EL (cell line): ENCODE measurements at regions not wholly inside any gene's neighbourhood (a gene's known extent, or its start where the extent isn't known, plus 50 kb on each side); places are given as distances from the start of the nearest gene placed in this dataset.

Experiments used
- DNase-seq: peaks from one replicate; pipeline ENCODE4 v3.0.0-alpha.2; 2016

DNA sequence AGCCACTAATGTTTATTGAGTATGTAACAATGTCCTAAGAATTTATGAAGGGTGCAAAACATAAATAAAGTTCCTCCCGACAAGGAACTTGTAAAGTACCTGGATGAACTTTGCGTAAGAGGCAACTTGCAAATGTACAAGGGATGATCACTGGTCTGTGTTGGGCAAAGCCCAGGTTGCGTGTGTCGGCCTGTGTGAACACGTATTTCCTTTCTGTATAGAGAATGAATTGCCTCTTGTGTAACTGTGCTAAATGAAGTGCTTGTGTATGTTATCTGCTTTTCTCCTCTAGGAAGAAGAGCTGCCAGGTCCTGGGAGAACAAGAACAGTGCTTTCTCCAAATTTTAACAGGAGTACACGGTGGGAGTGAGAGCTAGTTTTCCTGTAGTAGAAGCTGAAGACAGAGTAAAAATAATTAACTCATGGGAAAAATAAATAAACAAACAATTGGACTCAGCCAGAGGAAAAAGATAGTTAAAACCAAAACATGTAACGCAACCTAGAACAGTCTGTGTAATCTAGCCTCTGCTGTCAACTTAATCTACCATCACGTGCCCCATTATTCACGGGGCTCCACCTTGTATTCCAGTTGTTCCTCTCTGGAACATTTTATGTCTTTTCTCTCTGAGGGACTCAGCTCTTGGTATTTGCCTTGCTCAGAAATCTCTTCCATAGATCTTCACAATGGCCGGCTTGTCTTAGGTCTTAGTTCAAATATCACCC lies 83.7 kb upstream of the RASGRP1 start:
- DNase-seq = no peak

GRCh38 chr15:38650384-38650783 lies 85.8 kb upstream of the RASGRP1 start:
- no peak for DNase-seq

GRCh38 chr15:38650936-38651327 lies 86.3 kb upstream of the RASGRP1 start:
- DNase-seq = no peak

GRCh38 chr15:38651328-38652038 lies 86.9 kb upstream of the RASGRP1 start:
- DNase-seq = no peak

GRCh38 chr15:38652183-38652794 lies 87.7 kb upstream of the RASGRP1 start:
- DNase-seq = no peak

DNA sequence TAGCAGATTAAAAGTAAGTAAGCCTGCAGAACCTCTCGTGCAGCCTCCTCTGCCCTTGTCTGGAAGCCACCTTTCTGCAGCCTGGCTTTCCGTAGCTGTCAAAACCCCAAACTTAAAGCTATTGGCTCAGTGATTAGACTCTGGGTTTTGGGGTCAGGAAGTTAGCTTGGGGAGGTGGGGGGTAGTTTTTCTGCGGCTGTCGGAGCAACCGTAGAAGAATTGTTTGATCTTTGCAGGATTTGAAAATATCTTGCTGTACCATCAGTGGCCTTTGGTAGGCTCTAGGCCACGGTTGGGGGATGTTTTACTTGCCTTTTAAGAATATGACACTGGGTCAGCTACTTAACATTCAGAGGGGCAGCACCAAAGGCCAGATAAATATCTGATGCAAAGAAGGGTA lies 88.4 kb upstream of the RASGRP1 start:
- DNase-seq = no peak

DNA sequence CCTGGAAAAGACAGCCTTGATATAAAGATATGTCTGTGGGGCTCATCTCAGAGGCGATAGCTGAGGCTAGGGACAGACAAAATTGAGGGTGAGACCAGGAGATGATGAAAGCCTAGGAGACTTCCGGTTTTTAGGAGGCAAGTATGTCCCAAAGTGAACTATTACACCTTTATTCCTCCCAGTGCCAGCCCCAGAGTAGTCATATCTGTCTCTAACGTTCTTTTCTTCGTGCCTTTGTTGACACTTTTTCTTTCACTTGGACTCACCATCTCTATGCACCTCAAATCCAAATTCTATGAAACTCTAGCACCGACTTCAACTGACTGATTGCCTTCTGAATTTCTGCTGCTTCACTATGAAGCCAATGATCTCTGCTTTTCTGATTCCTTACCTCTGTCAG lies 93.8 kb upstream of the RASGRP1 start:
- no peak for DNase-seq

- DNase-seq = peak; percentile 5
Measured at GRCh38 chr15:38660738-38661137, 96.1 kb upstream of the RASGRP1 start.

- no peak for DNase-seq
Measured at GRCh38 chr15:38662033-38662802, 97.6 kb upstream of the RASGRP1 start.

- no peak for DNase-seq
Measured at GRCh38 chr15:38662805-38663204, 98.2 kb upstream of the RASGRP1 start.

DNA sequence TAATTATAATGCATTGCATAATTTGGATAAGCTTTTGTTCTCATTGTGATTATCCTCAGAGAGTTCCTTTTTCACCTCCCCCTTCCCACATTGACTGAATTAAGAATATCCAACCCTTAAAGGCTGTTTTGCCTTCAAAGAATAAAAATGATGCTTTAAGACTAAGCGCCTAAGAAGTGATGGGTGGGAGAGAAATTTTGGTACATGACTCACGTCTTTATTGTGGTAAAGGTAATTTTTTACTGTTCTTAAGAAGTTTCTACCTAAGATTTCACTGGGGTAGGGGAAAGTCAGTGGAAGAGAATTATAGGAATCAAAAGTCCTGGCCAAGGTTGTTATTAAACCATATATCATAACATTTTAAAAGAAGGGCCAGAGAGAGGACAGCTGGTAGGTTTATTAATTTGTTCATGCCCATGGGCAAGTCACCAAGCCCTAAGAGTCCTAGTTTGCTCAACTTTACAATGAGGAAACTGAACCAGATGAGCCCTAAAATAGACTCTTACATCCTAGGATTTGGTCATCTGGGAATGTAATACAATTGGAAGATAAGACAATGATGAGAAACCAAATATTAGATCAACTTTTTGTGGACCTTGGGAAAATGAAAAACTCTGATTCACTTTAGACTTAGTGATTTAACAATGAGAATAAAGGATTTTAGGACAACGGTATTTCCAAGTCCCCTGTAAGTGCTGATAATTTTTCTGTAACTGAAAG lies 101.1 kb upstream of the RASGRP1 start:
- no peak for DNase-seq

DNA sequence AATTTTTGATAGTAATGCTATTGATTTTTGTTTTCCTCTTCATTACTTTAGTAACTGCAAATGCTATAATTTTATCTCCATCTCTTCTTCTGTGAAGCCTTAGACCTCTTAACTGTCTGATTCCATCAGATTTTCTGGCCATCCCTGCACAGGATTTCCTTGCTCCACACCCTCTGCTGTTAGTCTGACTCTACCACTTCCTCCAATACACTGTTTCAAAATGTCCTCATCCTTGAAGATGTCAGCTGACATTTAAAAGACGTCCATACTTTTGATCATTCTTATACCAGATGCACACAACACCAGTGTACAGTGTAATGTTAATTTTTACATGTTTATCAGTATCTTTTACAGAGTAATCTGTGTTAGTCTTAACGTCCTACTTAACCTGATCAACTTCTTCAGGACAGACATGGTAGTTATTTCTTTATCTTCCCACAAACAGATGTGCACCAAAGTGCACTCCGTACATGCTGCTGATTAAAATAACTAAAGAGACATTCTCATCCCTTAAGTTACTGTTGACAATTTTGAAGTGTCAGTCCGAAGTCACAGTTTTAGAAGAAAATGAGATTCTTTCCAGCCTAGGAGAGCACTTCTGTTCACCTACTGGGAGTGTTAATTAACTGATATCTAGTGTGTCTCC lies 102.4 kb upstream of the RASGRP1 start:
- DNase-seq = no peak

DNA sequence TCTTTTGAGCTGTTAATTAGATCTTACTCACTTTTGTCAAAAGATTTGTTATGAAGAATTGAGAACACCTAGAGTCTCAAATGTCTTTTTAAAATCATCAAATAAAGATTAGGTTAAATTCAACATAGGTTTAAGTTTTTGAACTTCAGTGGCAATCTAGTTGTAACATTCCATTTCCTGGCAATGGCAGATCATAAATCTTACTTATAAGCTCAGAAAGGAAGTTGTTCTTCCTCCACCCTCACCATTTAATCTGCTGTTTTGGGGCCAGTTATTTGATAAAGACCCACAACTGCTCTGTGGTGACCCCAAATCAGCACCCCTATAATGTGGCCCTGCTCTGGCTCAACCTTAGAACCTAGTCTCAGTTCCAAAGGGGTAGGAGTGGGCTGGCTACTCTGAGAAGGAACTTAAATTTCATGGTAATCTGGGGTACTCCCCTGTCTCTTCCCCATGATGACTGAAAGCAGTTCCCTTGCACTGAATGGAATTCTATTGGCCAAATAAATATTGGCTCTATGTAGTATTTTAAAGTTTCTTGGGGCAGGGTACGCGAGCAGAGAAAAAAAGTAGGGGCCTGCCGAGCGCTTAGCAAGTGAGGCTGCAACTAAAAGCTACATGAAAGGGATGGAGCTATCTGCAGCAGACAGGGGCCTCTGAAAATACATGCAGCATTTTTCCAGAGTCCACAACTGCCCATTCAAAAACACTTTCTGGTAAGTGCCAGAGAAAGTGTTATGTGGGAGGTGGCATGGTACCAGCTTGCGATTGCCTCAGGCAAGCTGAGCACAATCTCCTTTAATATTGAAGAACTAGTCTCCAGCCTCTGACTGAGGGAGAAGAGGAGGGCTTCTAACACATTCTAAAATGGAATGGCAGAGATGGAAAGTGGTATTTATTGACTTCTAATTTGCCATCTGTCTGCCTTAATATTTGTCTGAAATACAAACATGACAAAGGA lies 103.6 kb upstream of the RASGRP1 start:
- no peak for DNase-seq

- DNase-seq = no peak
Measured at GRCh38 chr15:38668898-38669391, 104.3 kb upstream of the RASGRP1 start.

DNA sequence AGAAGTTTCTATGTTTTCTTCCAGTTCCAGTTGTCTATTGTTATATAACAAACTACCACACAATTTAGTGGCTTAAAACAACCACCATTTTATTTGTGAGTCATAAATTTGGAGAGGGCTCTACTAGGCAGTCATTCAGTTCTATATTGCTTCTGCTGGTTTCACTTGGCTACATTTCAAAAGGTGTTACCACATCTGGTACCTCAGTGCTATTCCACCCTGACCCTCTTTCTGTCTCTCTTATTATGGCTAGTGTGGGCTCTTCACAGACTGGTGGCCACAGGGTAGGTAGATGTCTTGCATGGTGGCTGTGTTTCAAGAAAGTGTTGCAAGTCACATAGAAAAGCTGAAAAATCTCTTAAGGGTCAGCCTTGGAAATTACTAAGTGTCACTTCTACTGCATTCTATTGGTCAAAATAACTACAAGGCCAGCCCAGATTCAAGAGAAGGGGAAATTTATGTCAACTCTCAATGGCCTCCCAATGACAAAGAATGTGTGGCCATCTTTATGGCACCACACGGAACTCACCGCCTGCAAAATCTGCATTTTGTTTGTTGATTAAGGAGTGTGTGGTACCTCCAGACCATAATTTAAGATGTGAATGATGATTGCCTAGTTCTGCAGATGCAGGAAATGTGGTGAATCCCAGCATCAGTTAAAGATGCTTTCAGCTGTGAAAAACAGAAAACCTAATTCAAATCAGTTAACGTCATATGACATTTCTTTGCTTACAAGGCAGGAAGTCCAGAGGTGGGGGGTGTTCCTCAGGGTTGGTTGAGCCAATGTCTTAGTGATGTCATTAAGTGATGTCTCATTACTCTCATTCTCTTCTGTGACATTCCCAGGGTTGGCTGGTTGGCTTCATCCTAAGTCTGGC lies 105.8 kb upstream of the RASGRP1 start:
- no peak for DNase-seq

DNA sequence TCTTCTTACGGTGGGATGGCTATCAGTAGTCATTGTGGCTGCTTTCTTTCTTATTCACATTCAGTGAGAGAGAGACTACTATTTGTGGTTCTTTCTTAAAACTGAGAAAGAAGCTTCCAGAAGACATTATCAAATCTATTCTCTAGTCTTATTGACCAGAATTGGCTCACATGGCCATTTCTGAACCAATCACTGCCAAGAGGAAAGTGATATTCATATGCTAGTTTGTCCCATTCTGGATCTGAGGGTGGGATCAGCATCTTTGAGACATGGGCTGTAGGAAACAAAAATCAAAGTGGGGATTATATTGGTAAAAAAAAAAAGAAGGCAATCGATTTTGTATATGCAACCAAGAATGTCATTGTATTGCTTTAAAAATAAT lies 106.4 kb upstream of the RASGRP1 start:
- no peak for DNase-seq

DNA sequence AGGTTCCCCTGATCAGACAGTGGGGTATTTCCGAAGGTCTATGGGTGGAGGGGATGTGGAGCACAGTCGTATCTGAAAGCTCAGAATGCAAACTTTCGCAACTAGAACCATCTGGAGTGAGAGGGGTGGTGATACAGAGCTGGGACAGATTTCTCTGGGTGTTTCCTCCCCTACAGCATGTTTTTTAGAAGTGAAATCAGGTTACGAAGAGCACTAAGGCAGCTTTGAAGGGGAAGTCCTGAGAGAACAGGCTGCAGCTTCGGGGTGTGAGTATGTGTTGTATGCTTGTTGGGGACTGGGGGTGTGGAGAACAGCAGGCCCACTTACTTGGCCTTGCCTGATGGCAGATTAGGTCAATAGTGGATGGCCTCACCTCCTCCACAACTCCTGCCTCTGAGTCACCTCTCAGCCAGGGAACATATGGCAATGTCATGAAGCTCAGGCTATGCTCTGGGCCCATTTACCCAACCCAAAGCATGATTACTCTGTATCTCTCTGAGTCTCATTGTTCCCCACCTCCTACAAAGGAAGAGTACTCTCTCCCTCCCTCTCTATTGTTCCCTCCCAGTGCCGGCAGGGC lies 107.2 kb upstream of the RASGRP1 start:
- peak; percentile 13 for DNase-seq

GRCh38 chr15:38672273-38672672 lies 107.7 kb upstream of the RASGRP1 start:
- no peak for DNase-seq
